ENCODE measurements at regions not wholly inside any gene's neighbourhood (a gene's known extent, or its start where the extent isn't known, plus 50 kb on each side); places are given as distances from the start of the nearest gene placed in this dataset. TPM values are rescaled to one million over a fixed set of nuclear protein-coding genes. Genes with fewer than 3 reads are reported as not detected.
"Not testable (repeated sequence)": the region's sequence is repeated elsewhere in the genome, so short reads cannot be mapped to it uniquely, and the experiment has no call there.

DNA sequence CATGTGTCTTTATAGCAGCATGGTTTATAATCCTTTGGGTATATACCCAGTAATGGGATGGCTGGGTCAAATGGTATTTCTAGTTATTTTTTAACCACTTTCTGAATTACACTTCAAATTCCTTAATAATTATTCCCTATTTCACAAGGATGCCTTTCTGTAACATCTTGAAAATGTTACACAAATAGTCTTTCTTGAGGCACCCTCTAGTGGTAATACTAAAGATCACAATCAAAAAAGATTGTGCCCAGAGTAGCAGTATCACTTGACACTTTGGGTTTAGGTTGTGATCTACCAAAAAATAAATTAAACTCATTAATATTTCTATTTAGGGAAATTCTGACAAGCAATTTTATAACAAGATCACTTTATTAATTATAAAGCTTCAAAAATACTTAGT lies 74.0 kb upstream of the TEKT4 start:
- H2AFZ ChIP-seq (replicated peaks; ENCODE audit: low read length, poor library complexity); H3K4ac ChIP-seq (ENCODE audit: low read depth, low read length); H4K20me1 ChIP-seq (ENCODE audit: insufficient read depth, low read length); ATAC-seq (ENCODE audit: low read depth); H2BK120ac ChIP-seq (ENCODE audit: low read depth, low read length); H4K91ac ChIP-seq (ENCODE audit: insufficient read depth, low read depth, low read length); BruUV-seq (replicated peaks); H3K9me3 ChIP-seq (ENCODE audit: control insufficient read depth, insufficient read depth, low read length); H3K4me3 ChIP-seq (ENCODE audit: insufficient read depth, low read depth, low read length); H2BK15ac ChIP-seq (ENCODE audit: low read depth, low read length); H3K9me1 ChIP-seq (ENCODE audit: insufficient read depth, low read length); H3K14ac ChIP-seq (replicated peaks; ENCODE audit: low read depth, low read length); POLR2A ChIA-PET (ENCODE audit: unreplicated experiment); H2BK20ac ChIP-seq (ENCODE audit: low read depth, low read length); H3K79me1 ChIP-seq (ENCODE audit: low read depth in 1 of 2, low read length in 2 of 2); H4K5ac ChIP-seq (ENCODE audit: low read depth, low read length); H3K27me3 ChIP-seq (ENCODE audit: control insufficient read depth, insufficient read depth, low read length); H3K4me1 ChIP-seq (ENCODE audit: control insufficient read depth, insufficient read depth, low read length); H2BK5ac ChIP-seq (ENCODE audit: low read depth, low read length, poor library complexity, severe bottlenecking); in situ Hi-C loops (cut with MboI; ENCODE audit: low sequenced_read_pairs); H3K18ac ChIP-seq (ENCODE audit: low read depth, low read length); H3K4me2 ChIP-seq (ENCODE audit: low read depth, low read length); H3K56ac ChIP-seq (ENCODE audit: extremely low read depth, insufficient read depth, low read length); H3K36me3 ChIP-seq (ENCODE audit: control insufficient read depth, insufficient read depth, low read length); DNase-seq; H4K8ac ChIP-seq (ENCODE audit: low read depth in 2 of 2, low read length in 2 of 2); H3K23ac ChIP-seq (ENCODE audit: low read depth, low read length); H2AK5ac ChIP-seq (ENCODE audit: low read depth, low read length); H3K9ac ChIP-seq (ENCODE audit: low read depth, low read length); intact Hi-C loops (cut with micrococcal nuclease); H2AK9ac ChIP-seq (replicated peaks; ENCODE audit: low read depth, low read length, poor library complexity); H3K27ac ChIP-seq (ENCODE audit: insufficient read depth, low read length); dilution Hi-C loops (cut with HindIII; ENCODE audit: low sequenced_read_pairs, unreplicated experiment): not testable (repeated sequence)
- TF ChIP-seq, protein P1, sequence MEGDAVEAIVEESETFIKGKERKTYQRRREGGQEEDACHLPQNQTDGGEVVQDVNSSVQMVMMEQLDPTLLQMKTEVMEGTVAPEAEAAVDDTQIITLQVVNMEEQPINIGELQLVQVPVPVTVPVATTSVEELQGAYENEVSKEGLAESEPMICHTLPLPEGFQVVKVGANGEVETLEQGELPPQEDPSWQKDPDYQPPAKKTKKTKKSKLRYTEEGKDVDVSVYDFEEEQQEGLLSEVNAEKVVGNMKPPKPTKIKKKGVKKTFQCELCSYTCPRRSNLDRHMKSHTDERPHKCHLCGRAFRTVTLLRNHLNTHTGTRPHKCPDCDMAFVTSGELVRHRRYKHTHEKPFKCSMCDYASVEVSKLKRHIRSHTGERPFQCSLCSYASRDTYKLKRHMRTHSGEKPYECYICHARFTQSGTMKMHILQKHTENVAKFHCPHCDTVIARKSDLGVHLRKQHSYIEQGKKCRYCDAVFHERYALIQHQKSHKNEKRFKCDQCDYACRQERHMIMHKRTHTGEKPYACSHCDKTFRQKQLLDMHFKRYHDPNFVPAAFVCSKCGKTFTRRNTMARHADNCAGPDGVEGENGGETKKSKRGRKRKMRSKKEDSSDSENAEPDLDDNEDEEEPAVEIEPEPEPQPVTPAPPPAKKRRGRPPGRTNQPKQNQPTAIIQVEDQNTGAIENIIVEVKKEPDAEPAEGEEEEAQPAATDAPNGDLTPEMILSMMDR (conservative IDR thresholded peaks at IDR 0.05; ENCODE audit: low read depth, low read length) = peak; percentile 33
- 0 out of 2 replicates have a peak, but pooled peaks have one; percentile 4 for TF ChIP-seq RAD21 (IDR thresholded peaks at IDR 0.05; ENCODE audit: low read length)
- CTCF ChIA-PET = interaction anchor here (0.6 kb wide), 2 partner anchors 11 to 966 kb away, joined by 3 to 4 read pairs; no protein-coding TSS in a partner anchor

Small RNA genes lying in the stretch of these regions (microRNA-seq; reads per million reads assigned to microRNA genes)
- gene CNN2P11 (ENCODE audit: insufficient read depth, insufficient read length) = not detected

Small RNA genes lying in the stretch of these regions (small RNA-seq; reads per million reads assigned to genes)
- gene CNN2P11 = 0 reads per million in 5 experiments
